Fibroblast of gingiva (primary cell): ENCODE measurements at regions not wholly inside any gene's neighbourhood (a gene's known extent, or its start where the extent isn't known, plus 50 kb on each side); places are given as distances from the start of the nearest gene placed in this dataset.
"Not testable (repeated sequence)": the region's sequence is repeated elsewhere in the genome, so short reads cannot be mapped to it uniquely, and the experiment has no call there.

ENCODE experiments used
- DNase-seq: peaks from one replicate; pipeline ENCODE4 v3.0.0-alpha.2; 2011; ENCODE audit warnings: low read depth

DNA sequence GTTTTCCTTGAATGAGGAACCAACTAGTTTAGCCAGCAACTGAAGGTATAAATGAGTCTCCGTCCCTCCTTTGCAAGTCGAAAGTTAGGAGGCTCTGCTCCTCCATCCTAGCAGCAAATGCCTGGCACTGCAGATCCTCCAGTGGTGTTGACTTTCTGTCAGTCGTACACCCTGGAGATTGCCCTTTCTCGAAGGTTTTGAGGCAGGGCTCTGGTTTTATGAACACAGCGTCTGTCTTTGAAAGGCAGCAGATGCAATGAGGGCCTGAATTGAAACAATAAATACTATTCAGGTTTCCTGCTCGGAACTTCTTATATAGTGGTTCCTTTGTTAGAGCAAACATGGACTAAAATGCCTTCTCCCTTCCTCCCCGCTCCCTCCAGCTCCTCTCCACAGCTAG, 284.0 kb downstream of the TMEM38B start:
- DNase-seq = no peak

DNA sequence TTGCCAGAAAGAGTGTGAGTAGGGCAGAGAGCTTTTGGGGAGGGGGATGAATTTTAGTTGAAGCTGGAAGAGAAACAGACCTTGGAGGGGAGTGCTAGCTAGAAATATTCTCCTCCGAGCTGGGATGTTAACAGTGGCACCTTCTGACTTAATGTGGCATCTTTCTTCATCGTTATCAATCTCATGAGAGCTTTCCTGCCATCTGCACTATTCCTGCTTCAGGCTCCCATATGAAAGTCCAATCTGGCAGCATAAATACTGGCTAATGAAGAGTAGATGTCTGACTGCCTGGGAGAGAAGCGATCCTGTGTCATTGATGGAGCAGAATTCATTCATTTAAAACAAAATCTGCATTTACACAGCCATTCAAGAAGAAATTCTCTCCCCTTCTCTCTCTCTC, 284.5 kb downstream of the TMEM38B start:
- DNase-seq = no peak

DNA sequence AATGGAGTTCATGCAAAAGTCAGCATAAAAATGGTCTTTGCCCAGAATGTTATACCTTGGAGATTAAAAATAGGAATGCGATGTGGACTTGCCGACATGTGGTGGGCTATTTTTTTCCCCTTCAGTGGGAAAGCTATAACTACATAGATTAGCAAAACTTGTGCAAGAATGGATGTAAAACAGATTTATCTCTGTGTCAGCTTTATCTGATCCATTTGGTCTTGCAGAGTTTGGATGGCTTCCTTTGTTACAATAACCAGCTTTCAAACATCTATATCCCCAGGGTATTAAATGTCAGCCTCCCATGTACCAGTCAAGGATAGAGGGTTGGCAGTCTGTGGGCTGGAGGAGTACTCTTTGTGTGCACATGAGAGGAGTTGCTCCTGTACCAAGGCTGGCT, 284.9 kb downstream of the TMEM38B start:
- DNase-seq = no peak

DNA sequence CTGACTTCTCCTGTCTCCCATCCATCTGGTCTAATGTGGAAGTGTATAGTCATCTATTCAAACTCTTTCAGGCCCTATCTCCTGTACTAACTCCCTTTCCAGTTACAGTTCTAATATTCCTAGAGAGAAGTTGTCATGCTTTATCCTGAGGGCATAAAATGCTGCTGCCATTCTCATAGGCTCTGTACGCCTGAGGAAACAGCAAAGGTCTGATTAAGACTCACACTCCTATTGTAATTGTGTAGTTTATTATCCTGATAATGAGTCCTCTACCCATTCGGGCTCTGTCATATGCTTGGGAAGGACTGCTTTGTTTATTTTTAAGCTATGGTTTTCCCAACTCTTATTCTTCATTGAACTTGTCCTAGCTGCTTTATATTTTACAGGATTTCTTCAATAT, 290.4 kb downstream of the TMEM38B start:
- DNase-seq = no peak

DNA sequence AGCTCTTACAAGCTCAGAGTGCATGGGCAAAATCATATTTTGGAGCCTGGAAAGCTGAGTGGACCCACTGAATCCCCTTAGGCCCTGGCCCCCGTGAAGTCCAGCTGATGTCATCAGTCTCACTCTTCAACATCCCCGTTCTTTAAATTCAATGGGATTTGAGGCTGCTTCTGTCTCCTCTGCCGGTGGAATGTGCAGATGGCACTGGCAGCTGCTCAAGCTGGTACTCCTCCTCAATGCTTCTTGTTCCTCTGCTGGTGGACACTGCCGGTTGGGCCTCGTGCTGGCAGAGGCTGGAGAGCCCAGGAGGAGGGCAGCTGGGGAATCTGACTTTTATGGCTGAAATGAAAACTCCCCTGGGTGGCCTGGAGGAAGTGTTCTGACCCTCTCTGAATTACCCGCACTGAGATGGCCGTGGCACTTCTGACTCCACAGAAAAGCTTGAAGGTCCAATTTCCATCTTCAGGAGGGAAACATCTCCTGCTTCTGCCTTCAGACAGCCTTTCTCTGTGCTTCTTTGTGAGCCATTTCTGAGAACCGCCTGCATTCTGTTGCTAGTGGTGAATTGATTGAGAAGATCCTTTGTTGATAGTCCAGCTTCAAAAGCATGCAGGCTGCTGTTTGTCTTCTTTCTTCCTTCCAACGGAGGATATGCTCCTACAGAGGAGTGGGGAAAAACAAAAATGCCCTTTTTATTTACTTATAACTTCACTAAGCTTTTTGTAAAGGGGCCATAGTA, 298.9 kb downstream of the TMEM38B start:
- no peak for DNase-seq

DNA sequence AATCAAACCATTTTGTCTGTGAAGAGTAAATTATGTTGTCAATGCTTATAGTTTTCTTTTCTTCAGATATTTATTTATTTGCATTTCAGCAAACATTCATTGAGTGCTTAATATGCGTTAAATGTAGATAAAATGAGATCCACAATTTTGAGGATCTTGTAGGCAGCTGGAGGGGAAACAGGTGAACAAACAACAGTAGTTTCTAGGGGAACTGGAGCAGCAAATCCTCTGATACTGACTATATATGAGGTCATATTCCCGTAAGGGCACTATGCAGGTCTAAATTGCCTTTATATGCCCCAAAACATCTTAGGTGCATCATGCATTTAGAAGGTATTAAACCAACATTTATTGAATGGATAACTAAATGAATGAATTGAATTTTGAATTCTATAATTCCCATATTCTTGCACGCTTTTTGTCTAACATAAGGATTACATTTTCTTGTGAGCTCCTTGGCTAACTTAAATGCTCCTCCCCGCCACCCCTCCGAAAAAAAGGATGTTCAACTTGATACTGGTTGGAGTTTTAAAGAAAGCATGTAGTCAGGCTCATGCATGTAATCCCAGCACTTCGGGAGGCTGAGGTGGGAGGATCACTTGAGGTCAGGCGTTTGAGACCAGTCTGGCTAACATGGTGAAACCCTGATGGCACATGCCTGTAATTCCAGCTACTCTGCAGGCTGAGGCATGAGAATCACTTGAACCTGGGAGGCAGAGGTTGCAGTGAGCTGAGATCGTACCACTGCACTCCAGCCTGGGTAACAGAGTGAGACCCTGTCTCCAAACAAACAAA, 299.8 kb downstream of the TMEM38B start:
- no peak for DNase-seq

DNA sequence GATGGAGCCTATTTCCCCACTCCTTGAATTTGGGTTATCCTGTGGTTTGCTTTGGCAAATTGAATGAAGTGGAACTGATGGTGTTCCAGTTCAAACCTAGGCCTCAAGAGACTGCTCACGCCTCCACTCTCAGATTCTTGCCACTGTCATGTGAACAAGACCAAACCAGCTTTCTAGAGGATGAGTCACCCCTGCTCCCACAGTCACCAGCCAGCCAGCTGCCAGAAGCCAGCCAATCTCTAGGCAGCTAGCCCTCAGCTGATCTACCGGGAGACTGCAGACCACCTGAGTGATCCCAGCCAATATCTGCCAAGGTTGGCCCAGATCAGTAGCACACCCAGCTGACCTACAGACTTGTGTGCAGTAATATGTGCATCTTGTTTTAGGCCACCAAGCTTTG, 300.6 kb downstream of the TMEM38B start:
- no peak for DNase-seq

DNA sequence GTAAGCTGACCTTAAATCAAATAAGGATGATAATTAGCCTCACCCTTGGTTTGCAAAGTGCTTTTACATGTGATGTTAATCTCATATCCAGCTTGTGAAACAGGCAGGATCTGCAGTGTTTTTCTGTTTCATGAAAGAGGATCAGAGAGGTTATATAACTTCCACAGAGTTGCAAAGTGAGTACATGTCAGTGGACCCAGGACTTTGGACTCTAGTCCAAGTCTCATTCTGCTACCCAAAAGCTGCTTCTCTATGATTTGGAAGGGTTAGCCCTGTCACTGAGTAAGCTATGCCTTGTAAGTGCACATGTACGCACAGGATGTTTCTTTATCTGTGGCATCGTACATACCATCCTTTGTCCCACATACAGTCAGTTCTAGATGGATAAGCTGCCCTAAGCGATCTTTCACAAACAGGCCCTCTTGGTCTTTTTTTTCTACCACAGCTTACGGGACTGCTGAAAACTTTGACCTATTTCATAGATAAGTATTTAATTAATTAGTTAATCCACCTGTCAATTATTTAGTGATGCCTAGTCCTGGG, 322.9 kb downstream of the TMEM38B start:
- no peak for DNase-seq

DNA sequence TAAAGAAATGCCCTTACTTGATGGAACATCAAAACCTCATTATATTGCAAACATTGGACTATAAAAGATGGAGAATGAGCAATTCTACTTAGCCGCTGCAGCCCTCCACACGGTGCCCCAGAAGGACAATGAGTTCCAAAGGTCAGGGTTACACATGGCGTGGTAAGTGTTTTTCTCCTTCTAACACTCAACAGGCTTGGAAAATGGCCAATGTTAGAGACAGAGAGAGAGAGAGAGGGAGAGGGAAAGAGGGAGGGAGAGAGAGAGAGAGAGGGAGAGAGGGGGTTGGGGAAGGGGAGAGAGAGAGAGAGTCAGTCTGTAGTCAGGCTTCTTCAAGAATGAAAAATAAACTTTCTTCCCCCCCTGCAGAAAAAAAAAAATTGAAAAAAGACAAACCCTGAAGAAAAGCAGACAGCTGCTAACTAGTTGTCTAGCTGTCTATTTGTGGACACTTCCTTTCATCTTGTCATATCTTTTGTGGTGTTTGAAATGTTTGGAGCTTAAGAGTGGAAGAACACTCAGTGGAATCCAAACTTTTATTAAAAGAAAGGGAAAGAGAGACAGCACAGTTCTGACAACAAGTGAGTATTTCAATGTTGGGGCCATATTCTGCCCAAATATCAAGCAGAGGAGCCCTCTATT, 324.8 kb downstream of the TMEM38B start:
- DNase-seq = no peak

DNA sequence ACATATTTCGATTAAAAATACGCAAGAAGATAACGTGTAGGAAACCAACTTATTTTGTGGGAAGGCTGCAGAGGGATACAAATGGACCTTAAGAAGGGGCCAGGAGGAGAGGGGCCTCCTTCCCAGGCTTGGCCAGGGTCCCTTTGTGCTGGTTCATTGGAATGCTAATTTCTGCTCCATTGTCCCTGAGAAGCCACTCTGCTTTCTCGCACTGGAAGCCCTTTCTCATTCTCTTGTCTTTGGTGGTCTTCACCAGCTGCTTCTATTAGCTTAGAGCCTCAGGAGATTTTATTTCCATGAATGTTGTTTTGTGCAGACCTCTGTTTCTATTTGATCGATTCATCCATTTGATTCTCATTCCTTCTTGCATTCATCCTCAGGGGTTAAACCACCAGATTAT, 325.4 kb downstream of the TMEM38B start:
- no peak for DNase-seq

DNA sequence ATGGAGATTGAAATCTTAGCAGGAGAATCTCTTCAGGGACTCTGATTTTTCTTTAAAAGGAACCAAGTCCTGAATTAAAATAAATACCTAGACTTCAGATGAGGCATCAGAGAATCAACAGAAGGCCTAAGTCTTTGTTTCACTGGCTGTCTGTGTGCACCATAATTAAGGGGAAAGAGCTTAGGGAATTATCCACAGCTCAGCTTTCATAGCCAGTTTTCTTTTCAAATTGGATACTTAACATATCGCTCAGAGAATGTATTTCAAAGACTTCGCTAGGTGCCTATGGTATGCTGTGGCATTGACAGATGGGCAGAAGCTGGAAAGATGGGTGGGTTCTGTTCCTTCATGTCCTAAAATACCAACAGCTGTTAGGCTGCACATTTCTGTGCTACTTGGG, 325.8 kb downstream of the TMEM38B start:
- DNase-seq = no peak

DNA sequence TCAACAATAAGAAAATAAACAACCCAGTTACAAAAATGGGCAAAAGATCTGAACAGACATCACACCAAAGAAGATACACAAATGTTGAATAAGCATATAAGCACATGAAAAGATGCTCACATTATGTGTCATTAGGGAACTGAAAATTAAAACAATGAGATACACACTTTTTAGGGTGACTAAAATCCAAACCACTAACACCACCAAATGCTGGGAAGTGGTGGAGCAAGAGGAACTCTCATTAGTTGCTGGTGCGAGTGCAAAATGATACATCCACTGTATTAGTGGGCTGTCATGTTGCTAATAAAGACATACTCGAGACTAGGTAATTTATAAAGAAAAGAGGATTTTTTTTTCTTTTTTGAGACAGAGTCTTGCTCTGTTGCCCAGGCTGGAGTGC, 329.1 kb downstream of the TMEM38B start:
- DNase-seq = no peak

DNA sequence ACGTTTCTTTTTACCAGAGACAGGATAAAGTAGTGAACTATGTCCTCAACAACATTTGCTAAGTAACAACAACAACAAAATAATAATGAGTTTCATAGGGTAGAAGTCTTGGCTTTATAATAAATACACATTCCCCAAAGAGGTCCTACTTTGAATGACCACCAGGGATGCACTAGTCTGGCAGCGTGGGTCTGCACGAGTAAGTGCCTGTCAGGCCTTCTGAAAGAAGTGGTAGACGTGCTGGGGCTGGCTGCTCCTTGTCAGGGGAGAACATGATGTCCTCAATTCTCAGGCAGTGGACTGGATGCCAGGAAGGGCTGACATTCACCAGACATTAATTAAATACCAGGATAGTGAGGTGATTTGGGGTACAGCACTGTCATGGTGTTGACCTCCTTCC, 331.1 kb downstream of the TMEM38B start:
- DNase-seq = no peak

DNA sequence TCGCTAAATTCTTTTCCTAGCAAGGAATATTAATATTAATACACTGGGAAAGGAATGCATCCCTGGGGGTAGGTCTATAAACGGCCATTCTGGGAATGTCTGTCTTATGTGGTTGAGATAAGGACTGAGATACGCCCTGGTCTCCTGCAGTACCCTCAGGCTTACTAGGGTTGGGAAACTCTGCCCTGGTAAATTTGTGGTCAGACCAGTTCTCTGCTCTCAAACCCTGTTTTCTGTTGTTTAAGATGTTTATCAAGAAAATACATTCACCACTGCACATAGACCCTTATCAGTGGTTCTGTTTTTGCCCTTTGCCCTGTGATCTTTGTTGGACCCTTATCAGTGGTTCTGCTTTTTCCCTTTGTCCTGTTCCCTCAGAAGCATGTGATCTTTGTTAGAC, 335.8 kb downstream of the TMEM38B start:
- not testable (repeated sequence) for DNase-seq

DNA sequence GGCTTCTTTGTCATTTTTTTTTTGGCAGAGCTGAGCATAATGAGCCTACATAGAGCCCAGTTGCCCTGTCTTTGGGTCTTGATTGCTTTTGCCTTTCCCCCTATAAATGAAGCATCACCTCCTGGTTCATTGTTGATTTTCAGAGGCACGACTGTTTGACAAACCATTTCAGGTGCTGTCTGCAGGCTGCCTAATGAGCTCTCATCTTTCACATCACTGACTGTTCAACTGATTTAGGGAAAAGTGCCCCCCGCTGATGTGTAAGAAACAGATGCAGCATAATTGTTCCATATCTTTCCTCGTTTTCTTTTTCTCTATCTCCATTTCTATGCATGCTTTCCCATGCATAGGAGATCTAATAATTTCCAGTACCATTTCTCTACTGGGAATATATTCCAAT, 338.6 kb downstream of the TMEM38B start:
- DNase-seq = no peak

DNA sequence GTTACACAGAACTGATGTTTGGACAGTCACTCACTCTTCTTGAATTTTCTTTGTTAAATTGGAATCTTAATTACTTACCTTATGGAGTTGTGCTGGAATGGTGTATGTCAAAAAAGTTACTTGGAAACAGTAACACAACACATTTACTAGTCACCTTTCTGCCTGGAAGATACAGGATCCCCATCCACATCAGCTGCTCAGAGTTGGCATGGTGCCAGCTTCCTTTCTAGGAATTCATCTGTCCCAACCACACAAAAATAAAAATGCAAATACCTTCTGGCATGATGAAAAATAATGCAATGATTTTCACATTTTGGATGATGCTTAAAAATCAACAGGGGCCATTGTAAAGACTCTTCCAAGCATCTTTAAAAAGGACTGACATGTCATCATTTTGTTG, 341.5 kb downstream of the TMEM38B start:
- DNase-seq = no peak

DNA sequence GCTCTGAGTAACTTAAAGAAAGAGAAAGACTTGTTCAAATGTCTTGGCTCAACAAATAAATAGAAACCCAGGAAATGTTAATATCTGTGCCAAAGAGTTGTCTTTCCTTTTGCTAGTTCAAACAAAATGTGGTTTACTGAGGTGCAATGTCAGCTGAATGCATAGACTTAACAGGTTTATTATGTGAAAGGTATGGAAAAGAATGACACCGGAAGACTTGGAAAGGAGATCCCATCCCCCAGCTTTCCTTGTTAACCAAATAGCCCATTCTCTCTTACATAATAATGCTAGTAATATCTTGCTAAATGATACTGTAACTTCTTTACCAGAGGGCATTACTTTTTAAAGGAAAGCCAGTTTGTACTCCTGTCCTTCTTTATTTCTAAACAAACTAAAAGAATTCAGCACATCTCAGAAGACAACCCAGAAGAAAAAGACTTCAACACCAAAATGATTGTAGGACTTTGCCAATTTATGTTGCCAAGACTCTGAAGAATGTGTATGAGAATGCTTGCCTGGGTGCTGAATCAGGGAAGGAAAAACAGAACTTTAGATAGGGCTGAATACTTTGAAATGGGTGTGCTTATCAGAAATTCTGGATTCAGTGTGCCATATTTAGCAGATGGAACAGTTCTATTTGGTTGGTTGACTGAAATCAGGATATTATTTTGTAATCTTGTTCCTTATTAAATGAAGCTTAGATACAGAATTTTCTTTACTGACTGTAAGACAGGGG, 344.1 kb downstream of the TMEM38B start:
- no peak for DNase-seq

DNA sequence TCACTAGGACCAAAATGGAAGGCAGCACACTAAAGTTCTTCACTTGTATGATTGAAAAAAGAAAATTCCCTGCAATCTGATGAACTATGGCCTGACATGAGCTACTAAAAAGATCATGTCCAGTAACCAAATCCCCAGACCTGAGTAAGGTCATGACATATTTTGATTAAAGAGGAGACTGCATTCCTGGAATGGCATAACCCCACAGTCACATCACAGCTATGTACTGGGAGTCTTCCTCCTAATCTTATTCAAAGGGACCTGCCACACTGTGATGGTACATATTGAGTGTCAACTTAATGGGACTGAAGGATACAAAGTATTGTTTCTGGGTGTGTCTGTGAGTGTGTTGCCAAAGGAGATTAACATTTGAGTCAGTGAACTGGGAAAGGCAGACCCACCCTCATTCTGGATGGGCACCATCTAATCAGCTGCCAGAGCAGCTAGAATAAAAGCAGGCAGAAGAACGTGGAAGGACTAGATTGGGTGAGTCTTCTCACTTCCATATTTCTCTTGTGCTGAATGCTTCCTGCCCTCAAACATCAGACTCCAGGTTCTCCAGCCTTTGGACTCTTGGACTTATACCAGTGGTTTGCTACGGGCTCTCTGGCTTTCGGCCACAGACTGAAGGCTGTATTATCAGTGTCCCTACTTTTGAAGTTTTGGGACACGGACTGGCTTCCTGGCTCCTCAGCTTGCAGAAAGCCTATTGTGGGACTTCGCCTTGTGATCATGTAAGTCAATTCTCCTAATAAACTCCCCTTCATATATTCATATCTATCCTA, 345.0 kb downstream of the TMEM38B start:
- no peak for DNase-seq

DNA sequence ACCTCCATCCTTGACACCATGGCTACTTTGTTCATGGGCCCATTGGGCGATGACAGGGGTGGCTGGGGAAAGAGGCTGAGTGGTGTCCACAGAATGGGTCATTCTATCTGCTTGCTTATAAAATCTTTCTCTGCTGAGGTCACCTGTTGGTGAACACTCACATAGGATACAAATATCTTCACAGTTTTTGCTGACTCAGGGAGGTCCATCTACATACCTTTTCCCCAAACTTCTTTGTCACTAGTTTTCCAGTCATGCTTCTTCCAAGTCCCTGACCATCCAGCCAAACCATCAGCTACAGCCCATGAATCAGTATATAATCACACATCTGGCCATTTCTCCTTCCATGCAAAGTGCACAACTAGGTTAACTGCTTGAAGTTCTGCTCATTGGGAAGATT, 347.6 kb downstream of the TMEM38B start:
- not testable (repeated sequence) for DNase-seq

DNA sequence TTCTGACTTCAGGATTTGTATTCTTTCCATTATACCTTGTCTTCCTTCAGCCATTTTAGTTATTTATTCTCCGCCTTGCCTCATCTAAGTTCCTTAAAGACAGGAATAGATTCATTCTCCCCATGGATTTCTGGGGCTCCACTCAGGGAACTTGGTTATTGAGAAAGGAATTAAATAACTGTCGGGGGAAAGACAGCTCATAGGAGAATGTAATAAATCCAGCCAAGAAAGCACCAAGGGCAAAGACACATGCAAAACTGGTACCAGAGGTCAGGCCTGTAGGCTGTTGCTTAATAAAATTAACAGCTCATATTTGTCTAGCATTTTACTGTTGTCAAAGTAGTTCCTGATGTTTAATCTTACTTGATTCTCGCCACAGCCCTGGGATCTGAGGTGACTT, 357.2 kb downstream of the TMEM38B start:
- DNase-seq = no peak

DNA sequence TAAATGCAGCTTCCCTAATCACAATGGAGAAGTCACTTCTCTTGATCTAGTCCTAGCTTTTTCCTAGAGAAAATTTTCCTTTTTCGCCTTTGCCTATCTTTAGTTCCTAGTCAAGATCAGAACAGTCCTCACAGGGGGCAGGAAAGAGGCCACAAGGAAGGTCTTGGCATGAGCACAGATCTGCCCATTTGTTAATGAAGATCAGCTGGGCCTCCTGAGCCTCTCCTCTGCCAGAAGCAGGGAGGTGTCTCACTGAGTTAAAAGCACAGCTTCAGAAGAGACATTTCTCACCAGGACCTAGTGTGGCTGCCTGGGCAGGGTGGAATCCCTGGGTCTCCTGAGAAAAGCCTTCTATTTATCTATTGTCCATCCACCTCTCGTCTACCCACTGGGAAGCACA, 357.8 kb downstream of the TMEM38B start:
- no peak for DNase-seq
